A549 (cell line): ENCODE measurements at regions not wholly inside any gene's neighbourhood (a gene's known extent, or its start where the extent isn't known, plus 50 kb on each side); places are given as distances from the start of the nearest gene placed in this dataset.

Source experiments
- BCL3 ChIP-seq: fragments of >200 bp; sonication (Bioruptor Twin); formaldehyde crosslinking; IDR thresholded peaks from 3 replicates; pipeline ENCODE4 v1.6.1; 2016
- CTCF ChIP-seq: fragments of >200 bp; sonication (Bioruptor Twin); formaldehyde crosslinking; IDR thresholded peaks from 3 replicates; pipeline ENCODE4 v1.5.1; 2016
- FOSL2 ChIP-seq, 2 experiments: fragments of 450-650 bp in 1 of 2; fragments of >200 bp in 1 of 2; sonication (Bioruptor Twin) in 1 of 2; formaldehyde crosslinking; IDR thresholded peaks; 2 replicates each; pipeline versions ENCODE4 v1.5.0 to v1.6.1; 2016 to 2020; ENCODE audit warnings: mild to moderate bottlenecking in 1 of 2, moderate library complexity in 1 of 2
- MAX ChIP-seq: IDR thresholded peaks from 2 replicates; pipeline ENCODE4 v1.6.1; 2012
- NR3C1 ChIP-seq: fragments of >200 bp; sonication (Bioruptor Twin); formaldehyde crosslinking; IDR thresholded peaks from 3 replicates; pipeline ENCODE4 v1.6.1; 2017
- POLR2A ChIP-seq: IDR thresholded peaks from 2 replicates; pipeline ENCODE4 v1.6.1; 2012; ENCODE audit warnings: mild to moderate bottlenecking, low read length
- REST ChIP-seq: fragments of 200-600 bp; sonication (generic); IDR thresholded peaks from 2 replicates; pipeline ENCODE4 v1.6.1; 2016; ENCODE audit warnings: antibody characterized with exemption, mild to moderate bottlenecking, moderate library complexity
- ZFP36 ChIP-seq: fragments of 450-650 bp; IDR thresholded peaks from 2 replicates; pipeline ENCODE4 v1.6.1; 2014; ENCODE audit warnings: borderline replicate concordance; ENCODE audit not compliant: partially characterized antibody

- TF ChIP-seq REST, result no peak
- TF ChIP-seq CTCF, result no peak
- TF ChIP-seq NR3C1, result no peak
- TF ChIP-seq FOSL2 (IDR thresholded peaks at IDR 0.05), result no peak
- TF ChIP-seq FOSL2 (CRISPR knock-in tag; IDR thresholded peaks at IDR 0.05), result no peak
- TF ChIP-seq POLR2A, result no peak
- no peak for TF ChIP-seq ZFP36
- TF ChIP-seq BCL3, result no peak
- TF ChIP-seq MAX, result no peak
Observed at GRCh38 chr4:4935974-4936373, 76.5 kb downstream of the MSX1 start.
